KG1 (cell line): ENCODE measurements at regions not wholly inside any gene's neighbourhood (a gene's known extent, or its start where the extent isn't known, plus 50 kb on each side); places are given as distances from the start of the nearest gene placed in this dataset.

Experiments
- DNase-seq: peaks from one replicate; lab custom pipeline; 2025; lab: John Stamatoyannopoulos, UW

DNA sequence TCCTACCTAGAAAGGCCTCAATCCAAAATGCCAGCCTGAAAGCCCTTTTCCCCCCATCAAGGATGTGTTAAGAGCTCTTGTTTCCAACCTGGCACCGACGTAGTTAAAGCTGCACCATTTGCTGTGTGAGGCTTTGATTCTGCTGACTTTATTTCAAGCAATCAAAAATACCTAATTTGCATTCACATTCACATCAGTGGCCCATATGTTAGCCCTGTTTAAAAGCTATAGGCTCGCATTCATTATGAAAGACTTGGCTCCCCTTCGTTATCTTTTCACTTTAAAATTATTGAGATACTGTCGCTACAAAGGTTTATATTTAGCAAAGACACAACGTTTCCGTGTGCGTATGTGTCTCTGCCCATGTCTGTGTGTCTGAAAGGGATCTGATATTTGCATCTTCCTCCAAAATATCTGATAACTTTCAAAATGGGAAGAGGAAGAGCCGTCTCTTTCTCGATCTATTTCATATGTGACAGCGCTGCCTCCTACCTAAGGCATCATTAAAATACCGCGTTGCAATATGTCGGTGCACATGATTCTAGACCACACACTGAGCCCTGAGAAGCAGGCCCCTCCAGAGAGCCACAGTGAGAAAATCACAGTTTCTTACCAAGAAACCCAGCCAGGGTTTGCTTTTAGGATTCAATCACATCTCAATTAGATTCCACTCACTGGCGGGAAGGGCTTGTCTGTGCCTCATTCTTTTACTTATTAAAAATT is 57.1 kb upstream of the ITPRID1 start:
- no peak for DNase-seq

GRCh38 chr7:31457551-31457950 is 56.3 kb upstream of the ITPRID1 start:
- no peak for DNase-seq

GRCh38 chr7:31458203-31458602 is 55.7 kb upstream of the ITPRID1 start:
- DNase-seq: no peak

- no peak for DNase-seq
Measured at GRCh38 chr7:31462636-31463035, 51.3 kb upstream of the ITPRID1 start.
